GM10266 (cell line): ENCODE measurements at regions not wholly inside any gene's neighbourhood (a gene's known extent, or its start where the extent isn't known, plus 50 kb on each side); places are given as distances from the start of the nearest gene placed in this dataset.

Experiments
- DNase-seq: peaks from one replicate; pipeline ENCODE4 v3.0.0; 2012; ENCODE audit errors: extremely low spot score
- TF ChIP-seq, protein P1 (sequence below): IDR thresholded peaks from 2 replicates; pipeline ENCODE4 v1.5.1; 2012; ENCODE audit warnings: mild to moderate bottlenecking, low read depth; ENCODE audit not compliant: control insufficient read depth, insufficient read depth; ENCODE audit errors: missing control alignments

DNA sequence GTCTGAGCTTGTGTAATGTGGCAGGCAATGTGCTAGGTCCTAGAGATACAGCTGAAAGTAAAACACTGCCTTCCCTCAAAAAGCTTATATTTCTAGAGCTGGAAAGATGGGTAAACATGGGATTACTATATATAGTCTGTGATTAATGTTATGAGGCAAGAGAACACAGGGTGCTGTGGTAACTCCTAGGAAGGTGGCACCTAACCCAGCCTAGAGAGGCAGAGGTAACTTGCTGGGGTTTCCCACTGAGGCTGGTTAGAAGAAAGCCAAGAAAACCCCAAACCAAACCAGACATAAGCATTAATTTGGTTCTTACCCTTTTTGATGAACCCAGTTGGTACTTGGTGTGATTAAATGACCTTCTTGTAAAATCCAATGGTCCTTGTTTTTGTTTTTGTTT, 315.0 kb downstream of the PPP1R2C start:
- TF ChIP-seq, protein P1, sequence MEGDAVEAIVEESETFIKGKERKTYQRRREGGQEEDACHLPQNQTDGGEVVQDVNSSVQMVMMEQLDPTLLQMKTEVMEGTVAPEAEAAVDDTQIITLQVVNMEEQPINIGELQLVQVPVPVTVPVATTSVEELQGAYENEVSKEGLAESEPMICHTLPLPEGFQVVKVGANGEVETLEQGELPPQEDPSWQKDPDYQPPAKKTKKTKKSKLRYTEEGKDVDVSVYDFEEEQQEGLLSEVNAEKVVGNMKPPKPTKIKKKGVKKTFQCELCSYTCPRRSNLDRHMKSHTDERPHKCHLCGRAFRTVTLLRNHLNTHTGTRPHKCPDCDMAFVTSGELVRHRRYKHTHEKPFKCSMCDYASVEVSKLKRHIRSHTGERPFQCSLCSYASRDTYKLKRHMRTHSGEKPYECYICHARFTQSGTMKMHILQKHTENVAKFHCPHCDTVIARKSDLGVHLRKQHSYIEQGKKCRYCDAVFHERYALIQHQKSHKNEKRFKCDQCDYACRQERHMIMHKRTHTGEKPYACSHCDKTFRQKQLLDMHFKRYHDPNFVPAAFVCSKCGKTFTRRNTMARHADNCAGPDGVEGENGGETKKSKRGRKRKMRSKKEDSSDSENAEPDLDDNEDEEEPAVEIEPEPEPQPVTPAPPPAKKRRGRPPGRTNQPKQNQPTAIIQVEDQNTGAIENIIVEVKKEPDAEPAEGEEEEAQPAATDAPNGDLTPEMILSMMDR: no peak
- no peak for DNase-seq

DNA sequence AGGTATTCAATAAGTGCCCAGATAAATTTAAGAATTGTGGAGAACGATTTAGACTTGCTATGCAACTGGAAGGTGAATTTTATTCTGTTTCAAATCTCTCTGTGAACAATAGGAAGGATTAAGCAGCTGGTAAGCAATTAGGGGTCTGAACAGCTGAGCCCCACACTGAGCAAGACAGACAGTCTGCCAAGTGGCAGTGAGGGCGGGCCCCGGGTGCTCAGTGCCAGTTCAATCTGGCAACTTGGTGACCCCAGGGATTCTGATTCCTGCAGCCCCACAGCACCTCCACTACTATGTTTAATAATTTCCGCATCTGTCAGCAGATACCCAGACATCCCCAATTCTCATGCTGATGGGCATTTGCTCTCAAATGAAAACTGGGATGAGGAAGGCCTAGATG, 317.3 kb downstream of the PPP1R2C start:
- DNase-seq: no peak
- TF ChIP-seq, protein P1: no peak

DNA sequence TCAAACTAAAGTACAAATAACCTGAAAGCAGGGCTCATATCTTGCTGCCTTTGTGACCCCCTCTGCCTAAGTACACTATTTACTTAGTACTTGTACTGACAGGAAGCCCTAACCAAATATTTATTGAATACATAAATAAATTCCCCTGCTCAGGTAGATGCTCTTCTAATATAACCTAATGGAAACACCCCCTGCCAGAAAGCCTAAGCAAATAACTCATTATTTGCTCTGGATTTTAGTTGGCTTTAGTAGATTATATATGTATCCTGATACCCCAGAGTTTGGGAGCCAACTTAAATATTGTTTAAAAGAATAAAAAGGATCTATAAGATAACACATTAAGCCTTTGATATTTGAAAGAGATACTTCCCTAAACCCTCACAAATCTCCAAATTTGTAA, 318.2 kb downstream of the PPP1R2C start:
- DNase-seq: no peak
- TF ChIP-seq, protein P1: no peak

DNA sequence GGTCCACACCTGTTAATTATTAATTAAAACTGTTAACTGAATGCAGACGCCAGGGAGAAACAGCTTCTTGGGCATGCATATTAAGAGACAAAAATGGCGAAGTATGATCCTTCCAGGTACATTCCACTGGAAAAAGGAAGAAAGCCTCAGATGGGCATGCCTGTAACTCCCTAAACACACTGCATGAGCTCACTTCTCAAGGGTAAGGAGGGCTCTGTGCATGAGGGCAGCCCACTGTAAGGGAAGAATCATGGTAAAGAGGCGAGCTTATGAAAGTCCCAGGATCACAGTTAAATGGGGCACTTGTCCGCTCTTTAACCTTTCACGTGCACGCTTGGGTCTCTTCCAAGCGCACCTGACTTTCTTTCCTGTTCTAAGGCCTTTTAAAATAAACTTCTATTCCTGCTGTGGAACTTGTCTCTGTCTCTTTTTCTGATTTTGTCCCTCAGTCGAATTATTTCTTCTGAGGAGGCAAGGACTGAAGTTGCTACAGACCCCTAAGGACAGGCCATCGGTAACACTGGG, 321.7 kb downstream of the PPP1R2C start:
- TF ChIP-seq, protein P1: no peak
- no peak for DNase-seq

DNA sequence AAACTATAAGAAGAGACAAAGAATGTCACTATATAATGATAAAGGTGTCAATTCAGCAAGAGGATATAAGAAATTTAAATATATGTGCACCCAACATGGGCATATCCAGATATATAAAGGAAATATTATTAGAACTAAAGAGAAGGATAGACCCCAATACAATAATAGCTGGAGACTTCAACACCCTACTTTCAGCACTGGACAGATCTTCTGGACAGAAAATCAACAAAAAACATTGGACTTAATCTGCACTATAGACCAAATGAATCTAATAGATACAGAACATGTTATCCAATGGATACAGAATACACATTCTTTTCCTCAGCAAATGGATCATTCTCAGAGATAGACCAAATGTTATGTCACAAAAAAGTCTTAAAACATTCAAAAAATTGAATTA, 327.7 kb downstream of the PPP1R2C start:
- TF ChIP-seq, protein P1: no peak
- DNase-seq: no peak

DNA sequence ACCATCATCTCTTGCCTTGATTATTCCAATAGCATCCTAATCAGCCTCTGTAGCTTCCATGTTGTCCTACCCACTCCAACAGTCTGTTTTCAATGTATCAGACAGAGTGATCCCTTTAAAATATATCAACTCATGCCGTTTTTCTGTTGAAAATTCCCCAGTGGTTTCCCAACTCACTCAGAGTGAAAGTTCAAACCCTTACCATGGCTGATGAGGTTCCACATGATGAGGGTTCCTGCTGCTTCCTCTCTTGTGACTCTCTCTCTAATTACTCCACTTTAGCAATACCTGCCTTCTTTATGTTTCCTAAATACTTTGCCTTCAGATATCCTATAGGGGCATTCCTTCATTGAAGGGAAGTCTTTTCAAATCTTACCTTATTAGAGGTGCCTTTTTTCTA, 334.7 kb downstream of the PPP1R2C start:
- TF ChIP-seq, protein P1: no peak
- DNase-seq: no peak

DNA sequence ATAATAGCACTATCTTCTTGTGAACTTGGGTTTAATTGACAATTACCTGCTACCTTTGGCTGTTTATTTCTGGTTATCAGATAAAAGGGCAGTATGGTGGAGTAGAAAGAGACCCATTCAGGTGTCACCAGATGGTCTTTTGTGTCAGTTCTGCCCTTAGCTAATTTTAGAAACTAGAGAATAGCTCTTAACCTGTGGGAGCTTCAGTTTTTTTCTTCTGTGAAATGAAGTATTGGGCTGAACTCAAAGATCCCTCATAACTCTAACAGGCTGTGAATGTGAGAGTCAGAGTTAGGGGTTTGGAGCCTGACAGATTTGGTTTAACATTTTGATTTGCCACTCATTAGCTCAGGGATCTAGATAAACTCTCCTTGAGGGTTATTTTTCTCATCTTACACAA, 335.2 kb downstream of the PPP1R2C start:
- TF ChIP-seq, protein P1: no peak
- no peak for DNase-seq
